Colonic mucosa (tissue), 4 donors: ENCODE measurements at regions not wholly inside any gene's neighbourhood (a gene's known extent, or its start where the extent isn't known, plus 50 kb on each side); places are given as distances from the start of the nearest gene placed in this dataset.

Experiments
- DNase-seq: peaks from one replicate; pipeline ENCODE4 v3.0.0-alpha.2; 2020
- H3K27ac ChIP-seq: fragments of 200-600 bp; one replicate; pipeline ENCODE4 v1.8.0; 2021
- H3K27me3 ChIP-seq: fragments of 200-600 bp; one replicate; pipeline ENCODE4 v1.8.0; 2021
- H3K36me3 ChIP-seq: fragments of 200-600 bp; one replicate; pipeline ENCODE4 v1.8.0; 2021
- H3K4me1 ChIP-seq: fragments of 200-600 bp; one replicate; pipeline ENCODE4 v1.8.0; 2021; ENCODE audit warnings: mild to moderate bottlenecking
- H3K4me3 ChIP-seq: fragments of 200-600 bp; one replicate; pipeline ENCODE4 v1.8.0; 2021
- H3K9ac ChIP-seq, 2 donors: one replicate each; pipeline ENCODE4 v1.7.0; 2013; ENCODE audit warnings: control low read depth in 2 of 2, low read depth in 2 of 2, low read length in 2 of 2
- H3K9me3 ChIP-seq: fragments of 200-600 bp; one replicate; pipeline ENCODE4 v1.8.0; 2021
- CTCF ChIP-seq: fragments of 200-600 bp; IDR thresholded peaks from one replicate; pipeline ENCODE4 v1.8.0; 2022; ENCODE audit warnings: antibody characterized with exemption, mild to moderate bottlenecking
- intact Hi-C: fragments of 100-400 bp; cut with DNase I; formaldehyde crosslinking; loops from one replicate; pipeline ENCODE4 v1.14.1; 2022
- donor health status: healthy.
- donor health status: DM: no; HTN: no; CAD: no.
- donor health status: DM: no; HTN: no; CAD: no.

DNA sequence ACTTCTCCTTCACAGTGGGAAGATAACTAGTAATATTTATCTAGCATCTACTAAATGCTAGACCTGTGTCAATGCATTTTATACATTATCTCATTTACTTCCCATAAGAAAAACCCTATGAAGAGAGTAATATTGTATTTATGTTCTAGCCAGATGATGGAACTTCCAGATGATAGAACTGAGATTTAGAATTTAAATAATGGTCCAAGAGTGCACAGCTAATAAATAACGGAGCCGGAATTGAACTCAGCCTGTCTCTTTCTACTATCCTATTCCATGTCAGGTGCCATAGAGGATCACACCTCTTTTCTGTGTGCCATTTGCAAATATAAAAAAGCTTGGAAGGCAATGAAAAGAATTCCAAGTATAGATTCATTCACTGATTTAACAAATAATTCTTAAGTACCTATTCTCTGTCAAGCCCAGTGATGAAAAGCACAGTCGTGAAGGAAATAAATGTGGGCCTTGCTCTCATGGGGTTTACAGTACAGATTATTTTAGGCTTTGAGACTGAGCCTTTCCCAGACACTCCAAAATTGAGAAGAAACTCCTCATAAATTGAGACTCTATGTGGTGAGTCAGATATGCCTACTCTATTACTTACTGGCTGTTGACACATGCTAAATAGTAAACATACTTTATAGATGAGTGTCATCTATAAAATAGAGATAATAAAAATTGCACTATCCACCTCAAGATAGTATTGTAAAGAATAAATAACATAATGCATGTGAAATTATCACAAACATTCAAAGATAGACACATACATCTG is 378.0 kb upstream of the PRMT6 start:
- H3K9me3 ChIP-seq: no peaks in the 10 kb centered on the region
- intact Hi-C loops: no loop called here

DNA sequence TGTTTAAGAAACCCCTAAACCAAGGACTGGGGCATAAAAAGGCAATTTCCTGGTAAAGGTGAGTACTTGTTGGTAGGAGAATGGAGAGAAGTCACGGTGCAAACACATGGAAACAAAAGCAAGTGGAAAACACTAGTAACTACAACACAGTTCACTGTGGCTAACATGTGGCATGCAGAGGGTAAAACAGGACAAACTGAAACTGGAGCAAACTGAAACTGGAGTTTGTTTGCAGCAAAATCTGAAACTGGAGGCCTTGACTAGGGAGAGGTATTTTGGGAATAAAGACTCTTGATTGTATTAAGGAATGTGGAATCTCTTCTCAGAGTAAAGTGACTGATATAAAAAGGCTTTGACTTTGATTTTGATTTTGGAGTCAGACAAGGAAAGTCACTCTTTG is 376.3 kb upstream of the PRMT6 start:
- Histone ChIP-seq H3K9me3 (no peaks in the 10 kb centered on the region), H3K36me3 (no peaks in the 10 kb centered on the region), H3K4me3 (no peak overlapping the region), H3K27me3 (no peaks in the 10 kb centered on the region), H3K9ac (no peak overlapping the region), H3K27ac (no peak overlapping the region), H3K4me1 (no peaks in the 10 kb centered on the region)
- DNase-seq: no peak
- TF ChIP-seq CTCF: no peak
- intact Hi-C loops: no loop called here

More for the DNA sequence above, 378.0 kb upstream of the PRMT6 start:
- no peak overlapping the region for H3K4me3 ChIP-seq
- H3K9ac ChIP-seq: no peak overlapping the region
- no peak for DNase-seq
- H3K4me1 ChIP-seq: no peaks in the 10 kb centered on the region
- H3K36me3 ChIP-seq: no peaks in the 10 kb centered on the region
- no peaks in the 10 kb centered on the region for H3K27me3 ChIP-seq
- H3K27ac ChIP-seq: no peak overlapping the region
- no peak for TF ChIP-seq CTCF

- H3K4me3 ChIP-seq: no peak overlapping the region
- no peaks in the 10 kb centered on the region for H3K4me1 ChIP-seq
- no peak for DNase-seq
- no peaks in the 10 kb centered on the region for H3K9me3 ChIP-seq
- no peaks in the 10 kb centered on the region for H3K36me3 ChIP-seq
- no peak for TF ChIP-seq CTCF
- intact Hi-C loops: no loop called here
- H3K27ac ChIP-seq: no peak overlapping the region
- no peaks in the 10 kb centered on the region for H3K27me3 ChIP-seq
- H3K9ac ChIP-seq: no peak overlapping the region
Observed at GRCh38 chr1:106680776-106681344, 375.6 kb upstream of the PRMT6 start.

- no peaks in the 10 kb centered on the region for H3K36me3 ChIP-seq
- no peaks in the 10 kb centered on the region for H3K4me1 ChIP-seq
Observed at GRCh38 chr1:106681939-106682522, 374.4 kb upstream of the PRMT6 start.

GRCh38 chr1:106688446-106688845 is 368.0 kb upstream of the PRMT6 start:
- no peak overlapping the region for H3K27ac ChIP-seq
- no peaks in the 10 kb centered on the region for H3K9me3 ChIP-seq
- H3K4me1 ChIP-seq: no peaks in the 10 kb centered on the region
- intact Hi-C loops: no loop called here
- no peaks in the 10 kb centered on the region for H3K36me3 ChIP-seq
- no peak overlapping the region for H3K4me3 ChIP-seq
- no peak for DNase-seq
- TF ChIP-seq CTCF: no peak
- H3K27me3 ChIP-seq: no peaks in the 10 kb centered on the region
- H3K9ac ChIP-seq: no peak overlapping the region

More at GRCh38 chr1:106681939-106682522, 374.4 kb upstream of the PRMT6 start:
- no peak overlapping the region for H3K27ac ChIP-seq
- no peak for TF ChIP-seq CTCF
- no peak overlapping the region for H3K9ac ChIP-seq
- intact Hi-C loops: no loop called here
- no peak overlapping the region for H3K4me3 ChIP-seq
- no peak for DNase-seq
- no peaks in the 10 kb centered on the region for H3K9me3 ChIP-seq
- H3K27me3 ChIP-seq: no peaks in the 10 kb centered on the region
